ENCODE measurements at regions not wholly inside any gene's neighbourhood (a gene's known extent, or its start where the extent isn't known, plus 50 kb on each side); places are given as distances from the start of the nearest gene placed in this dataset.

GRCh38 chr2:181114021-181114420, 133.6 kb downstream of the UBE2E3 start:
- DNase-seq, result no peak

- no peak for DNase-seq
These were observed 135.9 kb downstream of the UBE2E3 start for GRCh38 chr2:181116261-181116660.

GRCh38 chr2:181117206-181117925, 137.0 kb downstream of the UBE2E3 start:
- no peak for DNase-seq

GRCh38 chr2:181120625-181121024, 140.2 kb downstream of the UBE2E3 start:
- no peak for DNase-seq

- no peak for DNase-seq
These were observed 141.6 kb downstream of the UBE2E3 start for GRCh38 chr2:181121996-181122395.

- no peak for DNase-seq
These were observed 142.2 kb downstream of the UBE2E3 start for GRCh38 chr2:181122601-181123000.

GRCh38 chr2:181123798-181124231, 143.4 kb downstream of the UBE2E3 start:
- DNase-seq, result no peak

GRCh38 chr2:181124497-181124896, 144.1 kb downstream of the UBE2E3 start:
- no peak for DNase-seq

- DNase-seq, result no peak
These were observed 145.0 kb downstream of the UBE2E3 start for GRCh38 chr2:181125359-181125758.

- no peak for DNase-seq
These were observed 146.0 kb downstream of the UBE2E3 start for GRCh38 chr2:181126311-181126868.

- DNase-seq, result no peak
These were observed 147.8 kb downstream of the UBE2E3 start for GRCh38 chr2:181128199-181128598.

GRCh38 chr2:181129364-181130056, 149.1 kb downstream of the UBE2E3 start:
- no peak for DNase-seq

- no peak for DNase-seq
These were observed 150.3 kb downstream of the UBE2E3 start for GRCh38 chr2:181130686-181131085.

- DNase-seq, result no peak
These were observed 151.2 kb downstream of the UBE2E3 start for GRCh38 chr2:181131584-181131983.

- DNase-seq, result no peak
These were observed 158.4 kb downstream of the UBE2E3 start for GRCh38 chr2:181138816-181139215.

GRCh38 chr2:181139831-181140230, 159.4 kb downstream of the UBE2E3 start:
- no peak for DNase-seq

- no peak for DNase-seq
These were observed 160.0 kb downstream of the UBE2E3 start for GRCh38 chr2:181140414-181140813.

GRCh38 chr2:181140928-181141327, 160.5 kb downstream of the UBE2E3 start:
- DNase-seq, result no peak

GRCh38 chr2:181141676-181142075, 161.3 kb downstream of the UBE2E3 start:
- DNase-seq, result no peak

GRCh38 chr2:181142514-181142913, 162.1 kb downstream of the UBE2E3 start:
- no peak for DNase-seq

- no peak for DNase-seq
These were observed 163.4 kb downstream of the UBE2E3 start for GRCh38 chr2:181143790-181144300.

- no peak for DNase-seq
These were observed 165.2 kb downstream of the UBE2E3 start for GRCh38 chr2:181145645-181146044.

GRCh38 chr2:181146171-181146570, 165.8 kb downstream of the UBE2E3 start:
- no peak for DNase-seq

GRCh38 chr2:181149056-181149455, 168.7 kb downstream of the UBE2E3 start:
- DNase-seq, result no peak
